IMR-90 (cell line): ENCODE measurements at regions not wholly inside any gene's neighbourhood (a gene's known extent, or its start where the extent isn't known, plus 50 kb on each side); places are given as distances from the start of the nearest gene placed in this dataset.

Experiments
- ATAC-seq: fragments of 200-7000 bp; cut with Tn5 transposase; 2 replicates; pipeline ENCODE4 v1.9.1; 2020; ENCODE audit warnings: low read depth, mild to moderate bottlenecking, moderate library complexity
- BruUV-seq: library from RNA; stranded (reverse); fragments of 400-500 nt; replicated peaks from 2 replicates; lab custom pipeline; 2021; lab: Mats Ljungman, UMichigan
- CTCF ChIA-PET: fragments of 300-600 bp; formaldehyde crosslinking; extraction: SDS; loops from one replicate; lab custom pipeline; 2021; ENCODE audit warnings: antibody characterized with exemption; lab: Yijun Ruan, JAX
- POLR2A ChIA-PET: fragments of 300-600 bp; sonication (Branson Sonifier 250); formaldehyde crosslinking; loops from one replicate; lab custom pipeline; 2022; ENCODE audit warnings: antibody characterized with exemption; ENCODE audit not compliant: unreplicated experiment; lab: Charles Lee
- DNase-seq: peaks from one replicate; pipeline ENCODE4 v3.0.0; 2013
- H2AFZ ChIP-seq: replicated peaks from 2 replicates; pipeline ENCODE3; 2013; ENCODE audit warnings: low read length, mild to moderate bottlenecking; ENCODE audit not compliant: poor library complexity
- H2AK5ac ChIP-seq: 2 replicates; pipeline ENCODE4 v1.6.1; 2013; ENCODE audit warnings: low read depth, low read length, inconsistent platforms
- H2AK9ac ChIP-seq: replicated peaks from 2 replicates; pipeline ENCODE3; 2013; ENCODE audit warnings: mild to moderate bottlenecking, low read depth, low read length, moderate library complexity; ENCODE audit not compliant: poor library complexity
- H2BK120ac ChIP-seq: 2 replicates; pipeline ENCODE4 v1.6.1; 2013; ENCODE audit warnings: low read depth, low read length, inconsistent platforms
- H2BK15ac ChIP-seq: 3 replicates; pipeline ENCODE4 v1.6.1; 2013; ENCODE audit warnings: low read depth, low read length, inconsistent platforms
- H2BK20ac ChIP-seq: 2 replicates; pipeline ENCODE4 v1.6.1; 2013; ENCODE audit warnings: low read depth, mild to moderate bottlenecking, inconsistent platforms, low read length, moderate library complexity
- H2BK5ac ChIP-seq: 2 replicates; pipeline ENCODE4 v1.6.1; 2013; ENCODE audit warnings: mild to moderate bottlenecking, low read depth, low read length, inconsistent platforms; ENCODE audit not compliant: poor library complexity, severe bottlenecking
- H3K14ac ChIP-seq: replicated peaks from 2 replicates; pipeline ENCODE4 v1.6.1; 2013; ENCODE audit warnings: low read depth, low read length, inconsistent platforms
- H3K18ac ChIP-seq: 2 replicates; pipeline ENCODE4 v1.6.1; 2013; ENCODE audit warnings: low read depth, low read length, control low read depth
- H3K23ac ChIP-seq: 2 replicates; pipeline ENCODE4 v1.6.1; 2013; ENCODE audit warnings: low read depth, low read length, inconsistent platforms
- H3K27ac ChIP-seq: 2 replicates; pipeline ENCODE4 v1.5.1; 2013; ENCODE audit warnings: mild to moderate bottlenecking, control low read depth, low read length; ENCODE audit not compliant: insufficient read depth
- H3K27me3 ChIP-seq: 2 replicates; pipeline ENCODE4 v1.6.1; 2013; ENCODE audit warnings: low read length; ENCODE audit not compliant: control insufficient read depth, insufficient read depth
- H3K36me3 ChIP-seq: 2 replicates; pipeline ENCODE4 v1.6.1; 2013; ENCODE audit warnings: low read length, mixed read lengths; ENCODE audit not compliant: control insufficient read depth, insufficient read depth
- H3K4ac ChIP-seq: 2 replicates; pipeline ENCODE4 v1.6.1; 2013; ENCODE audit warnings: low read depth, low read length, inconsistent platforms
- H3K4me1 ChIP-seq: 2 replicates; pipeline ENCODE4 v1.6.1; 2013; ENCODE audit warnings: low read length, mixed read lengths; ENCODE audit not compliant: control insufficient read depth, insufficient read depth
- H3K4me2 ChIP-seq: 2 replicates; pipeline ENCODE4 v1.6.1; 2013; ENCODE audit warnings: low read depth, mild to moderate bottlenecking, control low read depth, low read length, moderate library complexity
- H3K4me3 ChIP-seq: 2 replicates; pipeline ENCODE4 v1.5.1; 2013; ENCODE audit warnings: low read depth, mild to moderate bottlenecking, control low read depth, low read length, moderate library complexity; ENCODE audit not compliant: insufficient read depth
- H3K56ac ChIP-seq: 2 replicates; pipeline ENCODE4 v1.6.1; 2013; ENCODE audit warnings: low read length, inconsistent platforms; ENCODE audit not compliant: insufficient read depth; ENCODE audit errors: extremely low read depth
- H3K79me1 ChIP-seq, 2 experiments: 2 replicates each; pipeline ENCODE4 v1.6.1; 2013; ENCODE audit warnings: low read length in 2 of 2, inconsistent platforms in 1 of 2, low read depth in 1 of 2
- H3K9ac ChIP-seq: 2 replicates; pipeline ENCODE4 v1.6.1; 2013; ENCODE audit warnings: low read depth, low read length, control low read depth
- H3K9me1 ChIP-seq: 2 replicates; pipeline ENCODE4 v1.6.1; 2013; ENCODE audit warnings: low read length, inconsistent platforms; ENCODE audit not compliant: insufficient read depth
- H3K9me3 ChIP-seq: 2 replicates; pipeline ENCODE4 v1.6.1; 2013; ENCODE audit warnings: low read length; ENCODE audit not compliant: control insufficient read depth, insufficient read depth
- H4K20me1 ChIP-seq: 2 replicates; pipeline ENCODE4 v1.6.1; 2013; ENCODE audit warnings: low read length, inconsistent platforms; ENCODE audit not compliant: insufficient read depth
- H4K5ac ChIP-seq: 2 replicates; pipeline ENCODE4 v1.6.1; 2013; ENCODE audit warnings: mild to moderate bottlenecking, low read depth, low read length, control low read depth
- H4K8ac ChIP-seq, 2 experiments: 2 replicates each; pipeline ENCODE4 v1.6.1; 2013; ENCODE audit warnings: low read depth in 2 of 2, low read length in 2 of 2, control low read depth in 1 of 2, inconsistent platforms in 1 of 2
- H4K91ac ChIP-seq: 2 replicates; pipeline ENCODE4 v1.6.1; 2013; ENCODE audit warnings: low read depth, low read length, inconsistent platforms; ENCODE audit not compliant: insufficient read depth
- BHLHE40 ChIP-seq: fragments of 150-350 bp; IDR thresholded peaks from 2 replicates; pipeline ENCODE4 v1.6.1; 2016; ENCODE audit warnings: mild to moderate bottlenecking, low read depth, low read length
- CEBPB ChIP-seq: IDR thresholded peaks from 2 replicates; pipeline ENCODE4 v1.6.1; 2012; ENCODE audit warnings: low read depth, low read length, improper control_type of control experiment
- CHD1 ChIP-seq: IDR thresholded peaks from 2 replicates; pipeline ENCODE4 v1.6.1; 2012; ENCODE audit warnings: low read depth, low read length, improper control_type of control experiment
- CTCF ChIP-seq: conservative IDR thresholded peaks from 2 replicates; pipeline ENCODE4 v1.5.1; 2012; ENCODE audit warnings: mild to moderate bottlenecking, low read depth, low read length, improper control_type of control experiment
- ELK1 ChIP-seq: fragments of 150-350 bp; IDR thresholded peaks from 2 replicates; pipeline ENCODE4 v1.6.1; 2016; ENCODE audit warnings: low read depth, mild to moderate bottlenecking, low read length, moderate library complexity, borderline replicate concordance
- FOS ChIP-seq: fragments of 150-350 bp; IDR thresholded peaks from 2 replicates; pipeline ENCODE4 v1.6.1; 2016; ENCODE audit warnings: low read depth, low read length
- MAFK ChIP-seq: IDR thresholded peaks from 2 replicates; pipeline ENCODE4 v1.6.1; 2012; ENCODE audit warnings: low read depth, low read length, improper control_type of control experiment
- MAZ ChIP-seq: IDR thresholded peaks from 2 replicates; pipeline ENCODE4 v1.6.1; 2012; ENCODE audit warnings: low read depth, mild to moderate bottlenecking, low read length, improper control_type of control experiment, moderate library complexity, borderline replicate concordance
- MXI1 ChIP-seq: IDR thresholded peaks from 2 replicates; pipeline ENCODE4 v1.6.1; 2012; ENCODE audit warnings: low read depth, mild to moderate bottlenecking, low read length, moderate library complexity, borderline replicate concordance
- NFE2L2 ChIP-seq: fragments of 150-350 bp; IDR thresholded peaks from 2 replicates; pipeline ENCODE4 v1.6.1; 2016; ENCODE audit warnings: low read depth, mild to moderate bottlenecking, low read length
- POLR2A ChIP-seq: IDR thresholded peaks from 2 replicates; pipeline ENCODE4 v1.6.1; 2012; ENCODE audit warnings: mild to moderate bottlenecking, low read depth, low read length
- RAD21 ChIP-seq: IDR thresholded peaks from 2 replicates; pipeline ENCODE4 v1.6.1; 2012; ENCODE audit warnings: low read length, improper control_type of control experiment
- RCOR1 ChIP-seq: IDR thresholded peaks from 2 replicates; pipeline ENCODE4 v1.6.1; 2012; ENCODE audit warnings: mild to moderate bottlenecking, low read length, improper control_type of control experiment; ENCODE audit not compliant: insufficient replicate concordance
- RFX5 ChIP-seq: IDR thresholded peaks from 2 replicates; pipeline ENCODE4 v1.8.0; 2012; ENCODE audit warnings: low read depth, mild to moderate bottlenecking, low read length, moderate library complexity
- SMC3 ChIP-seq: fragments of 150-350 bp; IDR thresholded peaks from 2 replicates; pipeline ENCODE4 v1.6.1; 2016; ENCODE audit warnings: low read depth, mild to moderate bottlenecking, antibody characterized with exemption, low read length, moderate library complexity
- USF2 ChIP-seq: fragments of 150-350 bp; IDR thresholded peaks from 2 replicates; pipeline ENCODE4 v1.6.1; 2017; ENCODE audit warnings: mild to moderate bottlenecking, antibody characterized with exemption, low read length, low read depth
- WGBS, 2 experiments: methylation state at CpG; one replicate each; pipeline versions ENCODE4 v1.1.5 to v1.1.7; 2013; ENCODE audit warnings: missing lambda C conversion rate in 2 of 2; ENCODE audit not compliant: insufficient read length in 1 of 2; ENCODE audit errors: extremely low coverage in 2 of 2; 5-methylcytosine and 5-hydroxymethylcytosine counted together
- dilution Hi-C: fragments of 300-500 bp; cut with HindIII; formaldehyde crosslinking; loops from one replicate; pipeline ENCODE4 v1.14.3; 2018; ENCODE audit warnings: low sequenced_read_pairs; ENCODE audit not compliant: unreplicated experiment
- in situ Hi-C: fragments of 300-500 bp; cut with MboI; formaldehyde crosslinking; loops from 3 replicates; pipeline ENCODE4 v1.14.3; 2019; ENCODE audit warnings: low sequenced_read_pairs, inconsistent platforms, mixed read lengths
- intact Hi-C: fragments of 100-400 bp; cut with micrococcal nuclease; formaldehyde crosslinking; loops from 2 replicates; pipeline ENCODE4 v1.10.0; 2022

- no CpG with 5 or more reads among the region's 1 CpG for WGBS, 2 experiments
- H3K4me1 ChIP-seq, result no peaks in the 10 kb centered on the region
- no peak overlapping the region for H2BK5ac ChIP-seq
- H3K9ac ChIP-seq, result no peak overlapping the region
- H4K91ac ChIP-seq, result no peak overlapping the region
- H2BK15ac ChIP-seq, result no peak overlapping the region
- dilution Hi-C loops, result no loop called here
- H3K18ac ChIP-seq, result no peak overlapping the region
- H2AK5ac ChIP-seq, result no peak overlapping the region
- DNase-seq (no peak), ATAC-seq (no peak)
- H3K36me3 ChIP-seq, result no peaks in the 10 kb centered on the region
- H3K56ac ChIP-seq, result no peak overlapping the region
- no peaks in the 10 kb centered on the region for H3K79me1 ChIP-seq
- no peak overlapping the region for H3K27ac ChIP-seq
- H3K4ac ChIP-seq, result no peak overlapping the region
- H3K9me3 ChIP-seq, result no peaks in the 10 kb centered on the region
- in situ Hi-C loops, result no loop called here
- no TSS peak for BruUV-seq
- H2AFZ ChIP-seq, result no peak overlapping the region
- no peaks in the 10 kb centered on the region for H3K27me3 ChIP-seq
- H3K14ac ChIP-seq, result no peak overlapping the region
- intact Hi-C loops, result no loop called here
- no peak overlapping the region for H3K4me3 ChIP-seq
- no peak overlapping the region for H2AK9ac ChIP-seq
- H2BK120ac ChIP-seq, result no peak overlapping the region
- ChIA-PET CTCF (no interaction called here), POLR2A (no interaction called here)
- no peak overlapping the region for H4K8ac ChIP-seq
- no peak overlapping the region for H2BK20ac ChIP-seq
- H3K9me1 ChIP-seq, result no peaks in the 10 kb centered on the region
- no peaks in the 10 kb centered on the region for H4K20me1 ChIP-seq
- H3K23ac ChIP-seq, result no peak overlapping the region
- no peak overlapping the region for H3K4me2 ChIP-seq
- no peak overlapping the region for H4K5ac ChIP-seq
- no peak for TF ChIP-seq BHLHE40
- TF ChIP-seq CHD1, result no peak
- no peak for TF ChIP-seq CTCF
- TF ChIP-seq CEBPB, result no peak
- TF ChIP-seq FOS, result no peak
- no peak for TF ChIP-seq MXI1
- TF ChIP-seq MAFK, result no peak
- no peak for TF ChIP-seq NFE2L2
- no peak for TF ChIP-seq RFX5
- TF ChIP-seq USF2, result no peak
- no peak for TF ChIP-seq RAD21
- no peak for TF ChIP-seq RCOR1
- TF ChIP-seq SMC3, result no peak
- TF ChIP-seq POLR2A, result no peak
- TF ChIP-seq ELK1, result no peak
- no peak for TF ChIP-seq MAZ
Observed at GRCh38 chr2:176729706-176730569, 460.7 kb downstream of the MTX2 start.
